Hematopoietic multipotent progenitor cell treated with erythropoietin and hydrocortisone succinate and interleukin-3 and kit ligand, for 6 days (in vitro differentiated cells): ENCODE measurements at regions not wholly inside any gene's neighbourhood (a gene's known extent, or its start where the extent isn't known, plus 50 kb on each side); places are given as distances from the start of the nearest gene placed in this dataset.
"Not testable (repeated sequence)": the region's sequence is repeated elsewhere in the genome, so short reads cannot be mapped to it uniquely, and the experiment has no call there.

Experiments used
- DNase-seq: peaks from one replicate; pipeline ENCODE4 v3.0.0-alpha.2; 2015

- DNase-seq = not testable (repeated sequence)
Measured at GRCh38 chr2:89234818-89235466, 543.5 kb downstream of the RPIA start.

DNA sequence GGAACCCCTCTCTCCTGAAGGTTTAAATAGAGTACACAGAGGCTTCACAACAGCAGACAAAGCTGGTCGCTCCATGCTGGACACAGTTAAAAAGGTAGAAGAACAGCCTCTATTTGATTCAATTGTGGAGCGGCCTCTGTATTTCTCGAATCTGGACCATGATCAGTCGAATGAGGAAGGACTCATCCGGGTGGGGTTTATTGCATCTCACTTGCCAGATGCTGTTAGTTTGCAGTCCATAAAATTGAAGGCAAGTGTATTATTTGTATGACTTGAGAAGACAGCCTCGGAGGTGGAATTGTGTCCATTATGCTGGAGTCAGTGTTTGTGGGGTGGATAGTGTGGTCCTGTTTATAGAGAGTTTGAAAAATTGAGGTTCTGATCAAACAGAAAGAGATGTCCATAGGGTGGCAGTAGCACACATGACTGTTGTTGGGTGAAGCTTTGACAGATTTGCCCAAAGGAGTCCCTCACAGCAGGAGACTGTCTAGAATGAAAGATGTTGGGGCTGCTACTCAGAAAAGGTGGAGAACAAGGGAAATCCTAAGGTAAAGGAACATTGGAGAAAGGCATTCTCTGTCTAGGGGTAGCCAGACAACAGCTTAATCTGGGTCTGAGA, 545.5 kb downstream of the RPIA start:
- DNase-seq = not testable (repeated sequence)

DNA sequence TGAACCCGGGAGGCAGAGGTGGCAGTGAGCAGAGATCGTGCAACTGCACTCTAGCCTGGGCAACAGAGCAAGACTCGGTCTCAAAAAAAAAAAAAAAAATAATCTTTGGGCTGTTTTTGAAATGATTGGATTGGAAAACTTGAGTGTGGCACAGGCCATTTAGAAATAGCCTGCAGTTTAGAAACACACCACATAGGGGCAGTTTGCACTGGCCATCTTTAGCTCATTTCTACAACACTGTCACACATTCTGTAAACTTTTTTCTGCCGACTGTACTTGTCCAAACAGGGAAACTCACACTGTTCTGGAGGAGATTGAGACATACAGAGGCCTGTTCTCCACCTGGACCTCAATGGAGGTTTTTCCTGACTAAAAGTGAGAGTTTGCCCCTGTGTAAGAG, 546.3 kb downstream of the RPIA start:
- not testable (repeated sequence) for DNase-seq

DNA sequence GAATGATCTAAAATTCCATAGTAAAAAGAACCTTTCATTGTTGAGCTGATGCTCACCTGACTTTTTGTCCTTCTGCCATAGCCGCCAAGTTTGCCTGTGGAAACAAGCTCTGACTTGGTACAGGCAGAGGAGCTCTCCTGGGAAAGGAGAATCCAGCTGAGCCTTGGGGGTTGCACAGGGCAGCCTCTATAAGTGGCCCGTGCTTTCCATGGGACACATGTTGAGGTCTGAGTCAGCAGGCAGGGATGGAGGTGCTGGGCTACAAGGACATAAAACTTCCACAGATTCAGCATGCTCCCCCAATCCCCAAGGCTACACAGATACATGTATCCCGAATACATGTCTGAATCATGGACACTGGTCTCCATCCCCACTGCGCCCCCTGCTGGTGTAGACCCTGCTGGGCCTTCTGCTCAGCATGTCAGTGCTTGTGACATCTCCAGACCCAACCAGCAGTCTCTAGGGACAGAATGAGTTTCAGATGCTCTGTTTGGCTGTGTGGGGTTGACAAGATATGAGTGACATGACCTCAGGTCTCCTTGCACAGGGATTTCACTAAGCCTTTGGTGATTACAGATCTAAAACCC, 551.7 kb downstream of the RPIA start:
- peak; percentile 3 for DNase-seq

- DNase-seq = not testable (repeated sequence)
Measured at GRCh38 chr2:89244407-89244806, 552.9 kb downstream of the RPIA start.

DNA sequence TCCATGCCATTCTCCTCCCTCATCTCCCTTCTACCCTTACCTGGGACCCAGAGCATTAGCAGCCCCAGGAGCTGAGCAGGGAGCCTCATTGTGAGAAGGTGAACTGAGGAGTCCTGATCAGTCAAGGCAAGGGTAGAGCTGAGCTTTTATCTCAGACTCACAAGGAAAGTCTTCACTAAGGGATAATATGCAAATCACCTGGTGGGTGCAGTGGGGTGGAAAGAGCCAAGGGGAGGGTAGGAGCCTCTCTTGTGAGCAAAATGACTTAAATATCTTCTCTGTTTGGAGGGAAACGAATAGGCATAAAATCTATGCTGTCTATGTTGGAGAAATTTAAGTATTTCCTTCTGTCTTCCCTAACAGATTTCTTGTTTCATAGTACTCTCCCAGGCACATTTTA, 554.0 kb downstream of the RPIA start:
- not testable (repeated sequence) for DNase-seq

- DNase-seq = peak; percentile 21
Measured at GRCh38 chr2:89246027-89246426, 554.6 kb downstream of the RPIA start.

- not testable (repeated sequence) for DNase-seq
Measured at GRCh38 chr2:89246620-89247019, 555.1 kb downstream of the RPIA start.

DNA sequence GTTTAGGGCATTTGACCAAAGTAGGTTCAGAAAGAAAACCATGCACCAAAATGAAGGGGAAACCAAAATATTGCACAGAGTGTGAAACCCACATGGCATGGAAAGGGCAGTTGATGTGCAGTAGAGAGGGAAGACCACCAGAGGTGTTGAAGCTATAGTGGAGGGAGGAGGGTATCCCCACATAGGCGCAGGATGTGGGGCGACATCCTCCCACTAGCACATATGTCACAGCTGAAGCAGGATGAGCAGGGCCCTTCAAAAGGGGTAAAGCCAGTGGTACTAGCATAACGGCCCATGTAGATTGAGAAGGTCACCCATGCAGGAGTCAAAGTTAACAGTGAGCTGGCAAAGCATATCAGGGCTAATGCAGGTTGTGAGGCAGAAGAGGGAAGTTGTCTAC, 563.5 kb downstream of the RPIA start:
- not testable (repeated sequence) for DNase-seq

GRCh38 chr2:89273443-89273842, 582.0 kb downstream of the RPIA start:
- DNase-seq = not testable (repeated sequence)

DNA sequence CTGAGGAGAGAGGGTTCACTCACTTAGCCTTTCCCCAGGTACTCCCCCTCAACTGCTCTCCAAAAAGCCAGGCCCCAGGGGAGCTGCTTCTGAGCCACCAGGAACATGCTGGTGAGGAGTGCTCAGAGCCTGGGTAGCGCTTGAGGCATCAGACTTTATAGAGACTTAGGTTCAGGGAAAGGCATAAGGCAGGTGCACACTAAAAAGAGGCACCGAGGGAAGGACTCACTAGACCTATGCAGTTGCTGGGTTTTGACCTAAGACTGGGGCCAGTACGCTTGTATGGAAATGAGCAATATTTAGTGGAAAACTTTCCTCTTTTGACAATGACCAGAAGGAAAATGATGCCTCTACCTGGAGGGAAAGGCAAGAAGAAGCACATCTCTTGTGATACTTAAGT, 589.1 kb downstream of the RPIA start:
- not testable (repeated sequence) for DNase-seq

DNA sequence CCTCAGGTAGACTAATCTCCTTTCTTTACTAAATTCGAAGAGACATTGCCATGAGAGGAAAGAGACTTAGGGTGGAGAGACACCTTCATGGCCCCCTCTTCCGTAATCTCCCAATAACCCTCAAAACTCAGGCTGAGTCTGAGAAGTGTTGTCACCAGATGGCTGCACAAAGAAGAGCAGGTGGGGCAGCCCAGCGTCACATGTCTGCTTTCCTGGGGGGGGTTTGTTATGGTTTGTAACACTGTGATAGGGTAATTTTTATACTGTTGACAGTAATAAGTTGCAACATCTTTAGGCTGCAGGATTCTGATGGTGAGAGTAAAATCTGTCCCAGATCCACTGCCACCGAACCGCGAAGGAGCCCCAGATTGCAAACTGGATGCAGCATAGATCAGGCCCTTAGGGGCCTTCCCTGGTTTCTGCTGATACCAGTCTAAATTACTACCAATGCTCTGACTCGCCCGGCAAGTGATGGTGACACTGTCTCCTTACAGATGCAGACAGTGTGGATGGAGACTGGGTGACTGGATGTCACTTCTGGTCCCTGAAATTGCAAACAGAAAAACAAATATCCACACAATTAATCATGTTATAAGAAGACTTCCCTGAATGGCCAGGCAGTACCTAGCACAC, 595.1 kb downstream of the RPIA start:
- not testable (repeated sequence) for DNase-seq

DNA sequence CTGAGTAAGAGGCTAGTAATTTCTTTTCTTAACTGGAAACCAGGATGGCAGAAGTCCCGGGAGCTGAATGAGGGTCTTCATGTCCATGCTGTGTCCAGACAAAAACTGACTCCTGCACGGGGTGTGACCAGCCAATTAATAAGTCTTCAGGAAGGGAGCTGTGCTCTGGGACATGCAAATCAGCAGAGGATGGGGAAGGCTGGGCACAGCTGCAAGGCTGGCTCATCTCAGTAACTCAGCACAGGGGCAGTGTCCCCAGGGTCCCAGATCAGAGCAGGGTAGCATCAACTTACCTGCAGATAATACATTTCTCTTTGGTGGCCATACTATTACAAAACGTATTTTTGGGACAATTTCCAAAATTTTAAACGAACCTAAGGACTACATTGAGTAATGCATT, 595.6 kb downstream of the RPIA start:
- not testable (repeated sequence) for DNase-seq

DNA sequence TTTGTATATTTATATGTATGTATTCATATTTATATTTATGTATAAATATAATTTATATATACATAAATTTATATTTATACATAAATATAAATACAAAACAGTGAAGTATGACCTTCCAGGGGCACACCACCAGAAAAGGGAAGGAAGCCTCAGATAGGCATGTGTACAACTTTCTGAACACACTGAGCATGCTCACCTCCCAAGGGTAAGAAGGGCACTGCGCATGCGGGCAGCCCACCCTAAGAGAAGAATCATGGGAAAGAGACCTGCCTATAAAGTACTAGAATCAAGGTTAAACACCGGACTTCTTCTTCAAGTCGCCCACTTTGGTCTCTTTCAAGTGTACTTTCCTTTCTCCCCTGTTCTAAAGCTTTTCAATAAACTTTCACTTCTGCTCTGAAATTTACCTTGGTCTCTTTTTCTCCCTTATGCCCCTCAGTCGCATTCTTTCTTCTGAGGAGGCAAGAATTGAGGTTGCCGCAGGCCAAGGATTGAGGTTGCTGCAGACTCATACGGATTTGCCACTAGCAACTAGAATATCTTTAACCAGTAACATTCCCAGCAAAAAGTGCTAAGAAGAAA, 600.3 kb downstream of the RPIA start:
- not testable (repeated sequence) for DNase-seq

DNA sequence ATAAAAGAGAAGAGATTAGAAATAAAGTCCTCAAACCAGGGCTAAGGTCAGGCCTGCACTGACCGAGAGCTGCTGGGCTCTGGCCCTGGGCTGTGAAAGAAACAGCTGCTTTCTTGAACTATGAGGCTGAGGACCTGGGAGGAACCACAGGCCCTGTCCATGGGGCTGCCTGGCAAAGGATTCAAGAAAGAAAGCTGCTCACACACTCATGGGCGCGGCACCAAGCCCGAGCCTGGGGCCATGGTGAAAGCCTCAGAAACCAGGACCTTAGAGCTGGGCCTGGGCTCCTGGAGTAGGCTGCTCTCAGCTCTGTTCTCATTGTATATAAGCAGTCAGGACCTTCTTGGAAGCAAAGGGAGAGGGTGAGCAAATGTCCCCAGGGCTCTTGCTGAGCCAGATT, 601.9 kb downstream of the RPIA start:
- not testable (repeated sequence) for DNase-seq

GRCh38 chr2:89294335-89294734, 602.9 kb downstream of the RPIA start:
- not testable (repeated sequence) for DNase-seq

- not testable (repeated sequence) for DNase-seq
Measured at GRCh38 chr2:89296820-89297398, 605.4 kb downstream of the RPIA start.

DNA sequence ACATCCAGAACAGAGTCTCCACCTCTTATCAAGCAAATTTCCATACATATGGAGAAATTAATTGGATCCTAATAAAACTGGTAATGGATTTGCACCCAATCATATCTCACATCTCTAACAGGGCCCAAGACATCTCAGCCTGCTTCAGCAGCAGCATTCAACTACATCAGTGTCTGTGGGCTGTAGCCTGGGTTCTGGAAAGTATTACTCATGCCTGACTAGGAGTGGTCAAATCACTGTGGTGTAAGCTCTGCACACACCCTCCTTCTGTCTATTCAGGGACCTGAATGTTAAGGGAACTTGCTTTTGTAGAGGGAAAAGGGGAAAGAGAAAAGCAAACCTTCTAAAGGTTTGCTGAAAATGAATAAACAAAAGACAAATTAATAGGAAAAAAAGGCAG, 607.7 kb downstream of the RPIA start:
- DNase-seq = not testable (repeated sequence)

GRCh38 chr2:89305623-89306022, 614.1 kb downstream of the RPIA start:
- peak; percentile 12 for DNase-seq

DNA sequence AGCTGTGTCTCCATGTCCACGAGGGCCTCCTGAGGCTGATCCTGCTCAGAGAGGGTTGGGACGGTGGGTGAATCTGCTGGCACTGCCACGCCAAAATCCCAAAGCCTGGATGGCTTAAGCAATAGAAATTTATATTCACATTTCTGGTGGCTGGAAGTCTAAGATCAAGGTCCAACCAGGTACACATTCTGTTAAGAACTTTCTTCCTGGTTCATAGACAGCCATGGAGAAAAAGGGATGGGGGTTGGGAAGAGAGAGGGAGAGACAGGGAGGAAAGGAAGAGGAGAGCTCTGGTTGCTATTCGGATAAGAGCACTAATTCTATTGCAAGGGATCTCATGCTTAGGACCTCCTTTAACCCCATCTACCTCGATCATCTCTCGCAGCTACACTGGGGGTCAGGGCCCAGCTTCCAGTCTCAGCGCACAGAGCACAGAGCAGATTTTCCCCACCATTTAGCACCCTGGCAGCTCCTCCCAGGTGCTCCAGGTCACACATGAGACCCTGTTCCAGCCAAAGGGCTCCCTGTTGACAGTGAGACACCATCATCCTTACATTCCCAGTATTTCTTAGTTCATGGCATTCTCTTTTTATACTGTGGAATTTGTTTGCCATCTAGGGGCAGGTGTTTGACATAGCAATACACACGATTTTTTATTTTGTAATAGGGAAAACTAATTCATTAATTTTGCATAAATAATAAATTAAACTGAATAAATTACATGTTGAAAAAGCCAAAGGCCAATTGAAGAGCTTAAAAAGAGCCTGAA, 615.6 kb downstream of the RPIA start:
- DNase-seq = not testable (repeated sequence)

GRCh38 chr2:89318990-89319389, 627.5 kb downstream of the RPIA start:
- DNase-seq = not testable (repeated sequence)

- not testable (repeated sequence) for DNase-seq
Measured at GRCh38 chr2:89325894-89326293, 634.4 kb downstream of the RPIA start.
